NCI-H128 (cell line): ENCODE measurements at regions not wholly inside any gene's neighbourhood (a gene's known extent, or its start where the extent isn't known, plus 50 kb on each side); places are given as distances from the start of the nearest gene placed in this dataset.

Experiments used
- DNase-seq: peaks from one replicate; lab custom pipeline; 2025; ENCODE audit not compliant: unreplicated experiment; lab: John Stamatoyannopoulos, UW

GRCh38 chr18:78698914-78699313, 280.7 kb upstream of the SALL3 start:
- DNase-seq: no peak

GRCh38 chr18:78699499-78699898, 280.1 kb upstream of the SALL3 start:
- DNase-seq: no peak

GRCh38 chr18:78701771-78702396, 277.7 kb upstream of the SALL3 start:
- peak; percentile 40 for DNase-seq

- no peak for DNase-seq
Observed at GRCh38 chr18:78703291-78703690, 276.3 kb upstream of the SALL3 start.

GRCh38 chr18:78704971-78705461, 274.6 kb upstream of the SALL3 start:
- DNase-seq: no peak

GRCh38 chr18:78709261-78709809, 270.3 kb upstream of the SALL3 start:
- no peak for DNase-seq

GRCh38 chr18:78711316-78711715, 268.3 kb upstream of the SALL3 start:
- DNase-seq: no peak

GRCh38 chr18:78711971-78712370, 267.6 kb upstream of the SALL3 start:
- DNase-seq: no peak

- no peak for DNase-seq
Observed at GRCh38 chr18:78713069-78713468, 266.5 kb upstream of the SALL3 start.

GRCh38 chr18:78713726-78714125, 265.9 kb upstream of the SALL3 start:
- DNase-seq: no peak

- DNase-seq: no peak
Observed at GRCh38 chr18:78716022-78716421, 263.6 kb upstream of the SALL3 start.

GRCh38 chr18:78716581-78716980, 263.0 kb upstream of the SALL3 start:
- no peak for DNase-seq

GRCh38 chr18:78717051-78717765, 262.4 kb upstream of the SALL3 start:
- no peak for DNase-seq

GRCh38 chr18:78717766-78718150, 261.9 kb upstream of the SALL3 start:
- DNase-seq: no peak

GRCh38 chr18:78719821-78720220, 259.8 kb upstream of the SALL3 start:
- DNase-seq: no peak

- no peak for DNase-seq
Observed at GRCh38 chr18:78720456-78721237, 259.0 kb upstream of the SALL3 start.

GRCh38 chr18:78721238-78721875, 258.3 kb upstream of the SALL3 start:
- DNase-seq: no peak

- peak; percentile 54 for DNase-seq
Observed at GRCh38 chr18:78721981-78722380, 257.6 kb upstream of the SALL3 start.

- peak; percentile 54 for DNase-seq
Observed at GRCh38 chr18:78722386-78722785, 257.2 kb upstream of the SALL3 start.

- no peak for DNase-seq
Observed at GRCh38 chr18:78722929-78723710, 256.5 kb upstream of the SALL3 start.
